ENCODE measurements at regions not wholly inside any gene's neighbourhood (a gene's known extent, or its start where the extent isn't known, plus 50 kb on each side); places are given as distances from the start of the nearest gene placed in this dataset.

- H3K4me3 ChIP-seq (ENCODE audit: low read depth, low read length): no peak overlapping the region
- TF ChIP-seq, protein P1, sequence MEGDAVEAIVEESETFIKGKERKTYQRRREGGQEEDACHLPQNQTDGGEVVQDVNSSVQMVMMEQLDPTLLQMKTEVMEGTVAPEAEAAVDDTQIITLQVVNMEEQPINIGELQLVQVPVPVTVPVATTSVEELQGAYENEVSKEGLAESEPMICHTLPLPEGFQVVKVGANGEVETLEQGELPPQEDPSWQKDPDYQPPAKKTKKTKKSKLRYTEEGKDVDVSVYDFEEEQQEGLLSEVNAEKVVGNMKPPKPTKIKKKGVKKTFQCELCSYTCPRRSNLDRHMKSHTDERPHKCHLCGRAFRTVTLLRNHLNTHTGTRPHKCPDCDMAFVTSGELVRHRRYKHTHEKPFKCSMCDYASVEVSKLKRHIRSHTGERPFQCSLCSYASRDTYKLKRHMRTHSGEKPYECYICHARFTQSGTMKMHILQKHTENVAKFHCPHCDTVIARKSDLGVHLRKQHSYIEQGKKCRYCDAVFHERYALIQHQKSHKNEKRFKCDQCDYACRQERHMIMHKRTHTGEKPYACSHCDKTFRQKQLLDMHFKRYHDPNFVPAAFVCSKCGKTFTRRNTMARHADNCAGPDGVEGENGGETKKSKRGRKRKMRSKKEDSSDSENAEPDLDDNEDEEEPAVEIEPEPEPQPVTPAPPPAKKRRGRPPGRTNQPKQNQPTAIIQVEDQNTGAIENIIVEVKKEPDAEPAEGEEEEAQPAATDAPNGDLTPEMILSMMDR (IDR thresholded peaks at IDR 0.05; ENCODE audit: low read depth, low read length): no peak
These were observed 101.0 kb downstream of the SLITRK6 start for GRCh38 chr13:85698256-85698655.

GRCh38 chr13:85694992-85695391 is 104.2 kb downstream of the SLITRK6 start:
- no peak overlapping the region for H3K4me3 ChIP-seq (ENCODE audit: low read depth, low read length)
- TF ChIP-seq, protein P1 (IDR thresholded peaks at IDR 0.05; ENCODE audit: low read depth, low read length): no peak

DNA sequence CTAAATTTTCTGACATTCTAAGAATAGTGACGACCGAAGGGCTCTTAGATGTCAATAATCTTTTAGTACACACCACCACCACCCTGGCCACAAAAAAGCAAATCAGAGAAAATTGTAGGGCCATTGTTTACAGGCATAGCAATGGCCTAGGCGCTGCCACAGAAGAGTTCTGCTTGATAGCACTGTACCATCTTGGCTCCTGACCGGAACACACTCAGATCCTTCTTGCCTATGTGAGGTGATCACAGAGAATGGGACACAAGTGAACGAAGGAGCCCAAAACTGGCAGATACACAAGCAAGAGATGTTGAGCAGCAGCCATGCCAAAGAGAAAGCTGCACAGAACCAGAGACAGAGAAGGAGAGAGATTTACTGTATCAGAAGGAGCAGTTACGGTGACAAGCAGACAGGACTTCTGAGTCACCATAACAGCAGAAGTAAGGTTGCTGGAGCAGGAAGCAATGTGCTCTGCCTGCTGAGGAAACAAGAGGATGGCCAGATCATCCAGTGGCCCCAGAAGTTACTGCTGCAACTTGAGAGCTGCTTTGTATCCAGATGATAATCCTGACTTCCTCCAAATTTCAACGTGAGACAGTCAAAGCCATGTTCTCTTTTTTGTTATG is 105.2 kb downstream of the SLITRK6 start:
- TF ChIP-seq, protein P1 (IDR thresholded peaks at IDR 0.05; ENCODE audit: low read depth, low read length): no peak
- no peak overlapping the region for H3K4me3 ChIP-seq (ENCODE audit: low read depth, low read length)

- TF ChIP-seq, protein P1 (IDR thresholded peaks at IDR 0.05; ENCODE audit: low read depth, low read length): no peak
- no peak overlapping the region for H3K4me3 ChIP-seq (ENCODE audit: low read depth, low read length)
These were observed 108.9 kb downstream of the SLITRK6 start for GRCh38 chr13:85690368-85690767.

GRCh38 chr13:85685436-85685835 is 113.8 kb downstream of the SLITRK6 start:
- TF ChIP-seq, protein P1 (IDR thresholded peaks at IDR 0.05; ENCODE audit: low read depth, low read length): no peak
- H3K4me3 ChIP-seq (ENCODE audit: low read depth, low read length): no peak overlapping the region

DNA sequence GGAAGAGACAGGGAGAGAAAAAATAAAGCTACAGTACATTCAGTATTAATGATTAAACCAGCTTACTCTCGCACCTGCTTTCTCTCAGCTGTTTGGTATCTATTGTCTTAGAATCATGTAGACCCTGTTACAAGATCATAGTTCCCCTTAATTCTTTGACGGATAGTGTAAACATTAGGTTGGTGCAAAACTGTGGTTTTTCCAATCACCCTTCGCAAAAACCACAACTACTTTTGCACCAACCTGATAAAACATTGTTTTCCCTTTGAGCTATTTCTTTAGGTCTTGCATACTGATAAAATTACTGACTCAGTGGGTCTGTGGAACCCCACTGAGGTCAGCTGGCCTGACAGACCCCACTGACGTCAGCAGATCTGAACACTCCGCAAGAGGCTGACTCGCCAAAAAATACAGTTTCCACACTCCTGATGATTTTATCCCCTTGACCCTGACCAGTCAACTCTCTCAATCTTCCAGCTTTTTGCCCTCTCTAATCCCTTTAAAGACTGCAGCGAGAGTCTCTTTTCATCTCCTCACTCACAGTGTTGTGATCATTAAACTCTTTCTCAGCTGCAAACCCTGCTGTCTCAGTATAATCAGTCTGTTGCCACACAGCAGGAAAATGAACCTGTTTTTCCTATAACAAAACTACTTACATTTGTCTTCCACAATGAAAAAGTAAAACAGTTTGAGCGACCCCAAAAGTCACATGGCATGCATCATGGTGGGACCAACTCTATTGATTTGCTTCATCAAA is 123.9 kb downstream of the SLITRK6 start:
- no peak overlapping the region for H3K4me3 ChIP-seq (ENCODE audit: low read depth, low read length)
- TF ChIP-seq, protein P1 (IDR thresholded peaks at IDR 0.05; ENCODE audit: low read depth, low read length): no peak

GRCh38 chr13:85671336-85671735 is 127.9 kb downstream of the SLITRK6 start:
- TF ChIP-seq, protein P1 (IDR thresholded peaks at IDR 0.05; ENCODE audit: low read depth, low read length): no peak
- H3K4me3 ChIP-seq (ENCODE audit: low read depth, low read length): no peak overlapping the region
